ENCODE measurements at regions not wholly inside any gene's neighbourhood (a gene's known extent, or its start where the extent isn't known, plus 50 kb on each side); places are given as distances from the start of the nearest gene placed in this dataset.

- no peak for DNase-seq (ENCODE audit: low read depth in 2 of 2)
Measured at GRCh38 chrX:10900585-10901289, 210.4 kb upstream of the HCCS start.

- no peak for DNase-seq (ENCODE audit: low read depth in 2 of 2)
Measured at GRCh38 chrX:10901290-10901633, 209.9 kb upstream of the HCCS start.

GRCh38 chrX:10902001-10902400, 209.1 kb upstream of the HCCS start:
- DNase-seq (ENCODE audit: low read depth in 2 of 2), result no peak

- DNase-seq (ENCODE audit: low read depth in 2 of 2), result no peak
Measured at GRCh38 chrX:10903523-10903922, 207.6 kb upstream of the HCCS start.

- DNase-seq (ENCODE audit: low read depth in 2 of 2), result no peak
Measured at GRCh38 chrX:10904220-10904619, 206.9 kb upstream of the HCCS start.

DNA sequence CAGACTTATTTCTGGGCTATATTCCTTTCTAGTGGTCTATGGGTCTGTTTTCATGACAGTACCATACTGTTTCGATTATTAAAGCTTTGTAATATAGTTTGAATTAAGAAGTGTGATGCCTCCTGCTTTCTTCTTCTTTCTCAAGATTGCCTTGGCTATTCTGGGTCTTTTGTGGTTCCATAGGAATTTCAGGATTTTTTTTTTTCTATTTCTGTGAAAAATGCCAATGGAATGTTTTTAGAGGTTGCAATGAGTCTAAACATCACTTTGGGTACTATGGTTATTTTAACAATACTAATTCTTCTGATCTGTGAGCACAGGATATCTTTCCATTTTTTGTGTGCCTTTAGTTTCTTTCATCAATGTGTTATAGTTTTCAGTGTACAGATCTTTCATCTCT, 204.3 kb upstream of the HCCS start:
- DNase-seq (ENCODE audit: low read depth in 2 of 2), result no peak

DNA sequence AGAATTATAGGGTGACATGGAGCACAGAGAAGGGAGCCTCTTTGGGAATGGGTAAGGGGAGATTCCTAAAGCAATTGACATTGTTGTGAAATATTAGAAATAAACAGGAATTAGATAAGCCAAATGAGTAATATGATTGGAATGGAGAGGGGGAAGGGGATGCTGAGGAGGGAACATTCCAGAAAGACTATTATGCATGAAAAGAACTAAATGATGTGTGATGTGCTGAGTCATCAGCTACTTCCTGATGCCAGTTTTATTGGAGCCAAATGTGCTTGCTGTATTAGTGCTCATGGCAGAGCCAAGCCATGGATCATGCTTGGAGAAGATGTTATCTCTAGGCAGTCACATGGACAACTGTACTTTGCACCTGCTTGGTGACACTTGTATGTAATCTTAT, 189.0 kb upstream of the HCCS start:
- no peak for DNase-seq (ENCODE audit: low read depth in 2 of 2)

DNA sequence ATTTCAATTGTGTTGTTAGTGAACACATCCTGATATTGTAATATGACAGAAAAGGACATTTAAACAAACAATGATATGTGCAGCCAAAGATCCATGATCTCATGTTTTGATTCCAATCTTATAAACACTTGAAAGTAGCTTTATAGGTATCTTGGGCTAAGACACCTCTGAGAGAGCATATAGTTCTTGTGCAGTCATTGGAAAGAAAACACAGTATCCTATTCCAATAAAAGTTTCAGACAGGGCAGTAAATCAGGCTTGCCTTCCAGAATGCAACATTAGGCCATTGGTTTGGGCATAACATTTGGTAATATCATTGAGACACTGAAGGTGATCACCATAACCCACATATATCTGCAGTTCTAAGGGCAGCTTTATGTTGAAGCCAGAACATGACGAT, 188.3 kb upstream of the HCCS start:
- no peak for DNase-seq (ENCODE audit: low read depth in 2 of 2)

DNA sequence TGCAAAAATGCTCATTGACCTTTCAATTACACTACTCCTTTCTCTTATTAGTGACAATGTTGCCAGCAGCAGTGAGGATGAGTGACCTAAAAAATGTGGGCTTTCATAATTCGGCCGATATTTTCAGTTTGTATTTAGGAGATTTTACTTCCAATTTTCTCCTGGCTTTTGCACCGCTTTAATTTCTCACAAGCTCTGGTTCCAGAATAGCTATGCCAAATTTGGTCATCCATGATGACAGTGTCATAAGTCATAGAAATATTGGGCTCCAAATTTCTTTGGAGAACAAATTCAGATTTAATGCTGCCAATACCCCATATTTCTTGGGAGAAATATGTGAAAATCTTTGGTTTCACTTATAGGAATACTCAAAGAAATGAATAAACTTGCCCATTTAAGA, 187.7 kb upstream of the HCCS start:
- DNase-seq (ENCODE audit: low read depth in 2 of 2), result no peak

DNA sequence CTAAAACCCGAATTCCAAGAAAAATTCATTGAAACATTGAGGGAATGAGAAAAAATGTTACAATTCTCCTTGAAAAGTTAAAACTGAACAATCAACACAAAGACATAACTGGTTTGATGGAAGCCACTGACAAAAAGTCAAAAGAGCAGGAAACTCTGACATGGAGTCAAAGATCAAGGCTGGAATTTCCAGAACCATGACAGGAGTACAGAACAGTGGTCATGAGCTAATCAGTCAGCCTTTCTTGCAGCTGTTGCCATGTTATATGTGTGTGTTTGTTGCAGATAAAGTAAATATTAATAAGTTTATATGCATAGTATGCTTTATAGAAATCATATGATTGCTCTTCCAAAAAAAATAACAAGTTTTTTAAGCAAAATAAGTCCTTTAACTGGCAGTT, 184.7 kb upstream of the HCCS start:
- no peak for DNase-seq (ENCODE audit: low read depth in 2 of 2)

DNA sequence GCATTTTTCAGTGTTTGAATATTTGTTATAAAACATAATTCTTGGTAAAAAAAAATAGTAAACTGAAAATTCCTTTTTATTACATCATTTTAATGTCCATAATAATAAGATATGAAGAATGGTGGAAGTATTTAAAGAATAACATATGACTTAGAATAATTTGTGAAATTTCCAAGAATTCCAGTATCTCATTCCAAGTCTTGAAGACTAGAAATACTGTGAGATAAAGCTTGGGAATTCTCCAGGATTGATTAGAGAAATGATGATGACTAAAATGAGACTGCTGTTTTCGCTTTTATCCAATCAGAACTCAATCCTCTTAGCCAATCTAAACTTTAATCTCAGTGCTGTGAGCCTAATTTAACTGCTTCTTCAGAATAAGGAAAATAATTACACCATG, 184.2 kb upstream of the HCCS start:
- DNase-seq (ENCODE audit: low read depth in 2 of 2), result no peak

DNA sequence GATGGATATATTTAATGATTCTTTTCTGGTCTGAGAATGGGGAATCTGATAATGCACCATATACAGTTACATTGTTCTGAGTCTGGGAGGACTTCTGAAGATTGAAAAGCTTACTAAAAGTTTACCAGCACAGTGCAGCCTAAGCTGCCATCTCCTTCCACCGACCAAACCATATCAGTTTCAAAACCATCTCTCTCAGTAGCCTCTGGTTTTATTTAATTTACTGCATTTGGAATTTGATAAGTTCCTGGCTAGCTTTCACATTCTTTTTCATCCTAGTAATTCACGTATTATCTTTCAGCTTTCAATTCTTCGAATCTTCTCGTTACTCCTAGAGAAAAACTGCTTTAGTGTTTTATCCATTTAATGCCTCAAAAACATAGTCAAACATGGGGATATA, 181.4 kb upstream of the HCCS start:
- no peak for DNase-seq (ENCODE audit: low read depth in 2 of 2)

GRCh38 chrX:10930151-10930550, 181.0 kb upstream of the HCCS start:
- DNase-seq (ENCODE audit: low read depth in 2 of 2), result no peak

DNA sequence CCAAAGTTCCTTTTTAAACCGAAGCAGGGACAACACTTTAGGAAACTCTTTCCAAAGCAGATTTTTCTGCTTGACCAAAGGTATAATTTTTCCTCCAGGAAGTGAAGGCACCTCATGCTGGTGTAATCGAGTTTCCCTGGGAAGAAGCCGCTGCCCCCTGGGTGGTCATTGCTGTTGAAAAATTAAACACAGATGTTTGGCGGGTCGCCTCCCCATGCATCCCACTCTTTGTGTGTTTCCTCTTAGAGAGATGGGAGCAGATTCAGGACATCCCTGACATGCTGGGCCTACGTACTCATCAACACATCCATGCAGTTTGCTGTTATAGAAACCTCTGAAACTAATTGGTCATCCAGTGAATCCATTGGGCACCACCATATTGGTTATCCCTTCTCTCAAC, 179.2 kb upstream of the HCCS start:
- no peak for DNase-seq (ENCODE audit: low read depth in 2 of 2)

DNA sequence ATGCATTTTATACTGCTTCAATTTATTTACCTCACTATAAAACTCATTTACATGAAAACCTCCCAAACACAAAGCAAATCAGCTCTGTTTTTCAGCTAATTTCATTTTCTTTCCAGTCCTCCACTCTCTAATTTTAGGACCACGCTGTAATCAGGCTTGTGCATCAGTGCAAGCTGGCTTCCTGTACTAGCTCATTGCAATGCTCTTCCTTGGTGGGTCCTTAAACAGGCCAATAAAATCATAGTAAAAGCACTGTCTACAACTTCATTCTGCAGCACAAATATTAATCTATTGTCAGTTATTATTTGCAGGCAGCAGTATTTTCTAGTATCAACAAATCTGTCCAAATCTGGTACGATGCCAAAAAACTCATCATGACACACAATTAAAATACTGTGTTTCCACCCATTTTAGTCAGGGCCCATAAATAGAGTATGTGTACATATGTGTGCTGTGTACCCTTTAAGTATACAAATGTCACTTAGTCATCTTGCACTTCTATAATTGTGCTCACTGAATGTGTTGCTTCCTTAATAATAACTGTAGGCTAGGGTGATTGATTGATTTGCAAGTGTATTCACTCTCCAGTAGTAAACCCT, 178.2 kb upstream of the HCCS start:
- DNase-seq (ENCODE audit: low read depth in 2 of 2), result no peak

DNA sequence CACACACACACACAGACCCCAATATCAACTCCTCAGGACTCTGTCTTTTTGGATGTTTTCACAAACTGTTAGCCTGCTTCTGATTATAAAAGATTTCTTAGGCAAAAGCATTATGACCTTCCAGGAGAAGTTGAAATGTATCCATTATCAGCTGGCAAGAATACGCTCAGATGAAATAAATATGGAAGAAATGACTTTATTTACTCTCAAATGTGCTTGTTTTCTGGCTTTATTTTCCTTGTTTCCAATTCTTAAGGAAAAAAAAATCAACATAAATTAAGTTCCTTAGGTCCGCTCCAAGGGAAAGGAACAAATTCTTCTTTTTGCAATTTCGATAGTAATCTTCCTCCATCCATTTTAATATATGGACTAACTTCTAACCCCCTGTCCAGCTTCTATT, 175.6 kb upstream of the HCCS start:
- no peak for DNase-seq (ENCODE audit: low read depth in 2 of 2)

DNA sequence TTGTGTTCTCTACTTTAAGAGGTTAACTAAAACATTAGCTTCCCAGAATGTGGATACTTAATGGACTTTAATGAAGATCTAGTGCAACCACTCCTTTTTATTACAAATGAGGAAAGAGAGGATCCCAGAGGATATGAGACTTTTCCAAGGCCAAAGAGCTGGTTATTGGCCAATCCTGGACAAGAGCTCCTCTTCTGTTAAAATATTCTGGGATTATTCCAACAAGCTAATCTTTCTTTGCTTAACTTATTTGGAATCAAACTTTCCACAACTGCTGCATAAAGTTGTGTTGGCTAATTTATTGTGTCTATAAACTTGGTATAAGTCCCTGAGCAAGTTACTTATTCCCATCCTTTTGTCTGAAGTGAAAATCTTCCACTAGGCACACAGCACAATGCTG, 174.2 kb upstream of the HCCS start:
- DNase-seq (ENCODE audit: low read depth in 2 of 2), result no peak

DNA sequence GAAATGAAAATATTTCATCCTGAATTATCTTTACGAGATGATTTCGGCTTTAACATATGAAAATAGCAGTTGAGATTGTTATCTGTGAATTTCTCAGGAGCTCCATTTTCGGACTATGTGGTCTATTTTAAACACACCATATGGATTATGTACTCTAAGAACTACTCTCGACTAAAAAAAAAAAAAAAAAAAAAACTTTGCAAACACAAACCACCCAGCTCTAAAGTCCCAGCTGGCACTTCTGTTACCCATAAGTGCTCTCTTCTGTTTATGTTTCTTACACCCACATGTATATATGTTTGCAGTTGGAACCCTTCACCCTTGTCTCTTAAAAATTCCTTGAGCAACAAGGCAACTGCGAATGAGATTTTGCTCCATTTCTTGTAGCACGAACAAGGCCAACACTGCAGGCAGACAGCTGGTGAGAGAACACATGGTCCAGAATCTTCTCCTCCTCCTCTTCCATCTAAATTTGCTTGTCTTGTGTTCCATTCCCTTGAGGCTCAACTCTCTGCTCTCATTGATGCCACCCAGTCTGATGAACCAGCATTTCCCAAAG, 172.7 kb upstream of the HCCS start:
- no peak for DNase-seq (ENCODE audit: low read depth in 2 of 2)

GRCh38 chrX:10939424-10939823, 171.7 kb upstream of the HCCS start:
- DNase-seq (ENCODE audit: low read depth in 2 of 2), result no peak

DNA sequence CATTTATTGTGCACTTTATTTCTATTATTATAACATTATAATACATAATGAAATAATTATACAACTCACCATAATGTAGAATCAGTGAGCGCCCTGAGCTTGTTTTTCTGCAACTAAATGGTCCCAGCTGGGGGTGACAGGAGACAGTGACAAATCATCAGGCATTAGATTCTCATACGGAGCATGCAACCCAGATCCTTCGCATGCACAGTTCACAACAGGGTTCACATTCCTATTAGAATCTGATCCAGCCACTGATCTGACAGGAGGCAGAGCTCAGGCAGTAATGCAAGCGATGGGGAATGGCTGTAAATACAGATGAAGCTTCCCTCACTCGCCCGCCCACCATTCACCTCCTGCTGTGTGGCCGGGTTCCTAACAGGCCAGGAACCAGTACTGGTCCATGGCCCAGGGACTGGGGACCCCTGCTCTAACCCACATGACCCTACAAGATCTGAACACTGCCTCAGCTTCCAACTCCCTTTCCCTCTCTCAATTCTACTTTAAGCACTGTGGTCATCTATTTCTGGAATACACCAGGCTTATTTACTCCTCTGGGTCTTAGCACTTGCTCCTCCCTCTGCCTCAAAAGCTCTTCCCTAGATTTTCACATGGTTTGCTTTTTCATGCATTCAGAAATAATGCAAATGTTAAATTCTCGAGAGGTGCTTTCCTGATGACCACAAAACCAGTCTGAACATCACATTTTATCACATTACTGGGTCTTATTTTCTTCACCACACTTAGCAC, 166.8 kb upstream of the HCCS start:
- DNase-seq (ENCODE audit: low read depth in 2 of 2), result no peak

DNA sequence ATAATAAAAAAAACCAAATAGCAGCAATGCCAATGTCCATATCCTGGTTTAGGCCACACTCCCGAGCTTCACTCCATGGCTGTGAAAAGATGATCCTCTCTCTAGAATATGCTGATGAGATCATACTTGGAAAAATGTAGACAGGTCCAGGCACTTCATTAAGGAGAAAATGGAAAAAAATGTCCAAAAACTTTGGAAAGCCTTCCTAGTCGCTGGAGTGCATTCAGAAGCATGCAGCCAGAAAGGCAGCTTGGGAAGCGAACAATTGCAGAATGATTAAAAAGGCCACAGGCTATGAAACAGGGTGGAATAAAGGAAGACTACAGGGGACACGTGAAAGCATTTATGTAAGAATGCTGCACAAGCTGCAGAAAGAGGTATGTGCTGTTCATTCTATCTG, 165.6 kb upstream of the HCCS start:
- DNase-seq (ENCODE audit: low read depth in 2 of 2), result no peak

GRCh38 chrX:10949541-10949940, 161.6 kb upstream of the HCCS start:
- no peak for DNase-seq (ENCODE audit: low read depth in 2 of 2)

DNA sequence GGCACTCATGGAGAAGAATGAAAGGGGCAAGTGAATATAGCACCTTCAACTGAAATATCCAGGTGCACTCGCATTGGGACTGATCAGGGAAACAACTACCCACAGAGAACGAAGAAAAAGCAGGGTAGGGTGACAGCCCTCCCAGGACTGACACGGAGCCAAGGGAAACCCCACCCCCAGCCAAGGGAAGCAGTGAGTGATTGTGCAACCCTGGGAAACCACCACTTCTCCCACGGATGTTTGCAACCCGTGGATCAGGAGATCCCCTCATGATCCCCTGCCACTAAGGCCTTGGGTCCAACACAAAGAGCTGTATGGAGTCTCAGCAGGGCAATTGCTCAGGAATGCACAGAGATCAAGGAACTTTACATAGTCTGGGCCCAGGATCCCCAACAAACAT, 158.5 kb upstream of the HCCS start:
- DNase-seq (ENCODE audit: low read depth in 2 of 2), result no peak
